DOHH2 (cell line): ENCODE measurements at regions not wholly inside any gene's neighbourhood (a gene's known extent, or its start where the extent isn't known, plus 50 kb on each side); places are given as distances from the start of the nearest gene placed in this dataset.

ENCODE experiments used
- EZH2phosphoT487 ChIP-seq: fragments of 200-600 bp; sonication (generic); IDR thresholded peaks from 2 replicates; pipeline ENCODE4 v1.6.1; 2017; ENCODE audit warnings: borderline replicate concordance, mild to moderate bottlenecking, antibody characterized with exemption, low read length, moderate library complexity, mixed read lengths
- TF ChIP-seq, protein P1 (sequence below): fragments of 200-600 bp; sonication (generic); IDR thresholded peaks from one replicate; pipeline ENCODE4 v1.5.1; 2014; ENCODE audit warnings: antibody characterized with exemption, mild to moderate bottlenecking, low read depth, low read length; ENCODE audit not compliant: poor library complexity, severe bottlenecking

DNA sequence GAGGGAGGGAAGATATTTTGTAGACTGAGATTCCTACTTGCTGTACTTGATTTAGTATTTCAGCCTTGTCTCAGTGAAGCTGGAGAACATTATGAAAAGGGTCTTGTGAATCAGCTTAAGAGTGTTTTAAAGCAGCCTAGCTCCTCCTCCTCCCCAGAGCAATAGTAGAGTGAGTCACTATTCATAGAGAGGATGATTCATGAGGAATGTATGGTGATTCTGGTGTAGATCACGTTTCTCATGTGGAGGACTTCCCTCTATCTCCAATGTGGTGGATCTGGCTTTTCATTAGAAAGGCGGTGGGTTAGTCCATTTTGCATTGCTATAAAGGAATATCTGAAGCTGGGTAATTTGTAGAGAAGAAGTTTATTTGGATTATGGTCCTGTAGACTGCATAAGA is 340.1 kb upstream of the CHRM2 start:
- TF ChIP-seq, protein P1, sequence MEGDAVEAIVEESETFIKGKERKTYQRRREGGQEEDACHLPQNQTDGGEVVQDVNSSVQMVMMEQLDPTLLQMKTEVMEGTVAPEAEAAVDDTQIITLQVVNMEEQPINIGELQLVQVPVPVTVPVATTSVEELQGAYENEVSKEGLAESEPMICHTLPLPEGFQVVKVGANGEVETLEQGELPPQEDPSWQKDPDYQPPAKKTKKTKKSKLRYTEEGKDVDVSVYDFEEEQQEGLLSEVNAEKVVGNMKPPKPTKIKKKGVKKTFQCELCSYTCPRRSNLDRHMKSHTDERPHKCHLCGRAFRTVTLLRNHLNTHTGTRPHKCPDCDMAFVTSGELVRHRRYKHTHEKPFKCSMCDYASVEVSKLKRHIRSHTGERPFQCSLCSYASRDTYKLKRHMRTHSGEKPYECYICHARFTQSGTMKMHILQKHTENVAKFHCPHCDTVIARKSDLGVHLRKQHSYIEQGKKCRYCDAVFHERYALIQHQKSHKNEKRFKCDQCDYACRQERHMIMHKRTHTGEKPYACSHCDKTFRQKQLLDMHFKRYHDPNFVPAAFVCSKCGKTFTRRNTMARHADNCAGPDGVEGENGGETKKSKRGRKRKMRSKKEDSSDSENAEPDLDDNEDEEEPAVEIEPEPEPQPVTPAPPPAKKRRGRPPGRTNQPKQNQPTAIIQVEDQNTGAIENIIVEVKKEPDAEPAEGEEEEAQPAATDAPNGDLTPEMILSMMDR = no peak
- no peak for TF ChIP-seq EZH2phosphoT487
